Endodermal cell (in vitro differentiated cells): ENCODE measurements at regions not wholly inside any gene's neighbourhood (a gene's known extent, or its start where the extent isn't known, plus 50 kb on each side); places are given as distances from the start of the nearest gene placed in this dataset.
"Not testable (repeated sequence)": the region's sequence is repeated elsewhere in the genome, so short reads cannot be mapped to it uniquely, and the experiment has no call there.

Source experiments
- DNase-seq: peaks from one replicate; pipeline ENCODE4 v3.0.0-alpha.2; 2017
- H3K27ac ChIP-seq: 2 replicates; pipeline ENCODE4 v1.5.1; 2013; ENCODE audit warnings: mild to moderate bottlenecking, low read depth, low read length, moderate library complexity
- H3K27me3 ChIP-seq: 2 replicates; pipeline ENCODE4 v1.6.1; 2013; ENCODE audit warnings: mild to moderate bottlenecking, low read length, moderate library complexity; ENCODE audit not compliant: insufficient read depth, control insufficient read depth, poor library complexity, severe bottlenecking
- H3K36me3 ChIP-seq: 2 replicates; pipeline ENCODE4 v1.7.0; 2013; ENCODE audit warnings: mild to moderate bottlenecking, low read length, moderate library complexity; ENCODE audit not compliant: control insufficient read depth, insufficient read depth
- H3K4me1 ChIP-seq: one replicate; pipeline ENCODE4 v1.7.0; 2013; ENCODE audit warnings: low read length; ENCODE audit not compliant: control insufficient read depth, insufficient read depth
- H3K4me3 ChIP-seq: 2 replicates; pipeline ENCODE4 v1.5.1; 2013; ENCODE audit warnings: mild to moderate bottlenecking, low read length, moderate library complexity
- H3K9ac ChIP-seq: 2 replicates; pipeline ENCODE4 v1.6.1; 2013; ENCODE audit warnings: mild to moderate bottlenecking, low read length, moderate library complexity; ENCODE audit not compliant: poor library complexity, severe bottlenecking; ENCODE audit errors: extremely low read depth
- H3K9me3 ChIP-seq: 2 replicates; pipeline ENCODE4 v1.6.1; 2013; ENCODE audit warnings: mild to moderate bottlenecking, low read length, moderate library complexity; ENCODE audit not compliant: control insufficient read depth
- H3K27ac Mint-ChIP-seq: 2 replicates; pipeline ENCODE4 v1.8.0; 2020; ENCODE audit warnings: mixed read lengths
- H3K27me3 Mint-ChIP-seq: 2 replicates; pipeline ENCODE4 v1.8.0; 2021; ENCODE audit warnings: mild to moderate bottlenecking, mixed read lengths; ENCODE audit not compliant: insufficient read depth
- H3K36me3 Mint-ChIP-seq: 2 replicates; pipeline ENCODE4 v1.8.0; 2020; ENCODE audit warnings: low read depth, mixed read lengths
- H3K4me1 Mint-ChIP-seq: 2 replicates; pipeline ENCODE4 v1.8.0; 2020; ENCODE audit warnings: mixed read lengths
- H3K4me3 Mint-ChIP-seq: 2 replicates; pipeline ENCODE4 v1.8.0; 2020; ENCODE audit warnings: mild to moderate bottlenecking, moderate library complexity, mixed read lengths
- H3K9me3 Mint-ChIP-seq: 2 replicates; pipeline ENCODE4 v1.8.0; 2020; ENCODE audit warnings: mild to moderate bottlenecking, mixed read lengths
- CTCF ChIP-seq: fragments of 200-600 bp; sonication (generic); conservative IDR thresholded peaks from 2 replicates; pipeline ENCODE4 v1.5.0; 2021; ENCODE audit warnings: antibody characterized with exemption, mild to moderate bottlenecking
- WGBS, 2 experiments: methylation state at CpG; one replicate each; pipeline versions ENCODE4 v1.1.5 to v1.1.7; 2013; ENCODE audit warnings: missing lambda C conversion rate in 2 of 2, mixed read lengths in 1 of 2; ENCODE audit not compliant: insufficient coverage in 1 of 2, insufficient read length in 1 of 2; 5-methylcytosine and 5-hydroxymethylcytosine counted together

- H3K4me3 Mint-ChIP-seq, H3K27ac Mint-ChIP-seq, H3K9ac ChIP-seq, H3K27me3 ChIP-seq, H3K4me1 Mint-ChIP-seq, H3K4me1 ChIP-seq, H3K4me3 ChIP-seq, H3K9me3 ChIP-seq, H3K27ac ChIP-seq, H3K36me3 ChIP-seq, H3K9me3 Mint-ChIP-seq, H3K27me3 Mint-ChIP-seq, H3K36me3 Mint-ChIP-seq, DNase-seq: not testable (repeated sequence)
- 92% methylated on average over 1 of the region's 1 CpG; no CpG with 5 or more reads in 1 of the 2 experiments for WGBS, 2 experiments
- peak; percentile 49 for TF ChIP-seq CTCF
Measured at GRCh38 chr11:89615642-89616041, 94.5 kb upstream of the TRIM77 start.

- H3K9me3 Mint-ChIP-seq, H3K9me3 ChIP-seq, H3K4me3 Mint-ChIP-seq, H3K27ac Mint-ChIP-seq, H3K4me1 ChIP-seq, H3K4me3 ChIP-seq, H3K27ac ChIP-seq, H3K27me3 ChIP-seq, H3K27me3 Mint-ChIP-seq, H3K9ac ChIP-seq, H3K36me3 ChIP-seq, H3K36me3 Mint-ChIP-seq, H3K4me1 Mint-ChIP-seq, DNase-seq: not testable (repeated sequence)
- WGBS, 2 experiments, result 96% methylated on average over 3 of the region's 3 CpGs; no CpG with 5 or more reads in 1 of the 2 experiments
Measured at GRCh38 chr11:89616161-89616560, 93.9 kb upstream of the TRIM77 start.

GRCh38 chr11:89616999-89617602, 93.0 kb upstream of the TRIM77 start:
- H3K9me3 ChIP-seq, H3K36me3 ChIP-seq, H3K4me3 Mint-ChIP-seq, H3K4me3 ChIP-seq, H3K36me3 Mint-ChIP-seq, DNase-seq, H3K27me3 Mint-ChIP-seq, H3K4me1 ChIP-seq, H3K9me3 Mint-ChIP-seq, H3K27me3 ChIP-seq, H3K27ac ChIP-seq, H3K9ac ChIP-seq: not testable (repeated sequence)
- Mint-ChIP-seq H3K4me1 (peaks cover 14% of the 10 kb centered on the region), H3K27ac (peak overlapping the region; percentile 88)
- 27 to 100% methylated on average over 1 of the region's 1 CpG for WGBS, 2 experiments
- TF ChIP-seq CTCF, result peak; percentile 77

- not testable (repeated sequence) for DNase-seq, H3K36me3 Mint-ChIP-seq, H3K27me3 Mint-ChIP-seq, H3K9ac ChIP-seq, H3K27ac Mint-ChIP-seq, H3K4me1 ChIP-seq, H3K27ac ChIP-seq, H3K27me3 ChIP-seq, H3K36me3 ChIP-seq, H3K4me3 ChIP-seq, H3K9me3 Mint-ChIP-seq, H3K9me3 ChIP-seq, H3K4me3 Mint-ChIP-seq
- peaks cover 19% of the 10 kb centered on the region for H3K4me1 Mint-ChIP-seq
- 94% methylated on average over 3 of the region's 3 CpGs; no CpG with 5 or more reads in 1 of the 2 experiments for WGBS, 2 experiments
Measured at GRCh38 chr11:89620721-89621120, 89.4 kb upstream of the TRIM77 start.
